ENCODE measurements at regions not wholly inside any gene's neighbourhood (a gene's known extent, or its start where the extent isn't known, plus 50 kb on each side); places are given as distances from the start of the nearest gene placed in this dataset.
A peak's percentile ranks its signal among the peaks of the same experiment; 100 is the strongest.

DNA sequence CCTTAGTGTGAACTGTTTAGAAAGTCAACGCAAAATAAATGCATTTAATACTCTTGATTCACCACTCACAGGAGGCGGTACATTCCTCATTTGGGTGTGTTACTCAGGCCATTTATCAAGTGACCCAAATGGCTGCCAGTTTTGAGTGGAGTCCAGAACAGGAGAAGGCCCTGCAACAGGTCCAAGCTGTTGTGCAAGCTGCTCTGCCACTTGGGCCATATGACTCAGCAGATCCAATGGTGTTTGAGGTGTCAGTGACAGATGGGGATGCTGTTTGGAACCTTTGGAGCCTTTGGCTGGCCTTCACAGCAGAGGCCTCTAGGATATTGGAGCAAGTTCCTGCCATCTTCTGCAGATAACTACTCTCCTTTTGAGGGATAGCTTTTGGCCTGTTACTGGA lies 609.2 kb downstream of the KCNT2 start:
- DNase-seq, result no peak

DNA sequence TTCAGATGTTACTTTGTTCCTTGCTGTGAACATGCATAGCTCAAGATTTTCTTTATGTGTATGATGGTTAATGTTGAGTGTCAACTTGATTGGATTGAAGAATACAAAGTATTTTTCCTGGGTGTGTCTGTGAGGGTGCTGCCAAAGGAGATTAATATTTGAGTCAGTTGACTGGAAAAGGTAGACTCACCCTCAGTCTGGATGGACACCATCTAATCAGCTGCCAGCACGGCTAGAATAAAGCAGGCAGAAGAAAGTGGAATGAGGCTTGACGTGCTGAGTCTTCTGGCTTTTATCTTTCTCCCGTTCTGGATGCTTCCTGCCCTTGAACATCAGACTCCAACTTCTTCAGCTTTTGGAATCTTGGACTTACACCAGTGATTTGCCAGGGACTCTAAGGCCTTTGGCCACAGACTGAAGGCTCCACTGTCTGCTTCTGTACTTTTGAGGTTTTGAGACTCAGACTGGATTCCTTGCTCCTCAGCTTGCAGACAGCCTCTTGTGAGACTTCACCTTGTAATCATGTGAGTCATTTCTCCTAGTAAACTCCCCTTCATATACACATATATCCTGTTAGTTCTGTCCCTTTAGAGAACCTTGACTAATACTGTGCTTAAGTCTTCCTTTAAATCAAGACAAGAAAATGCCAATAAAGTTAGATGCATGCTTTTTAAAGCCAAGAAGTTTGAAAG lies 626.6 kb downstream of the KCNT2 start:
- DNase-seq, result no peak

DNA sequence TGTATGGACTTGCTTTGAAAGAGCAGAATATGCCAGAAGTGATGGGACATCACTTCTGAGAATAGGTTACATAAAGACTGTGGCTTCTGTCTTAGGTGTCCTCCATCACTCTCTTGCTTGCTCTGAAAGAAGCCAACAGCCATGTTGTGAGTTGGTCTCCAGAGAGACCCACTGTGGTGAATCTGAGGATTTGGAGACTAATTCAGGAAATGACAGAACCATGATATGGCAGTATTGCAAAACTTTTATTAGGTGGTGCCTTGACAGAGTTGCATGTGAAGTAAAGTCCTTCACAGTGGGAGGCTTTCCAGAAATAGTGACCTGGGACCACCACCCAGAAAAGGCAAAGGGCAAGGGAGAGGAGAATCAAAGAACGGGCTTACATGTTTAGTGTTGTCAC lies 628.6 kb downstream of the KCNT2 start:
- no peak for DNase-seq

DNA sequence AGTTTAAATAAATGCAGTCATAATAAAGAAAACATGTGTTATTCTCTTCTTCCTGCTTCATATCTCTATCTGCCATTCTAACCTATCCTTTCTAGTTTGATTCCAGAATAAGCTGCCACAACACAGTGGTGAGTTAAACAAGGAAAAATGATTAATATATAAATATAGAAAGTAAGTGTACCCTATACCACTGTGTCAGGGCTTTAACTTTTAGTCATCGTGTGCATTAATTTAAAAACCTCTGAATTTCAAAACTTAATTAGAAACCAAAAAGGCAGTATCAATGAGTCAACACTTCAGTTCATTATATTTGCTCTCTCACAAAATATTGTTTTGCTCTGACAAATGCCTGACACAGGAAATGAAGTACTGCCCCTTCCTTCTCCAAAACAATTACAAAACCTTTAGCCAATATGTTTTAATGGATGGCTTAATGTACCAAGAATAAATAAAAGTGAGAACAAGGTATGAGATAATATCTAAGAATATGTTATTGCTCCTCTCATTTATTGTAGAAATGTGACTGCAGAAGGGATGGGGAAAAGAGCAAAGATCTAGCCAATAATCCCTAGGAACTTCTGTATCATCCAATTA lies 634.8 kb downstream of the KCNT2 start:
- no peak for DNase-seq

DNA sequence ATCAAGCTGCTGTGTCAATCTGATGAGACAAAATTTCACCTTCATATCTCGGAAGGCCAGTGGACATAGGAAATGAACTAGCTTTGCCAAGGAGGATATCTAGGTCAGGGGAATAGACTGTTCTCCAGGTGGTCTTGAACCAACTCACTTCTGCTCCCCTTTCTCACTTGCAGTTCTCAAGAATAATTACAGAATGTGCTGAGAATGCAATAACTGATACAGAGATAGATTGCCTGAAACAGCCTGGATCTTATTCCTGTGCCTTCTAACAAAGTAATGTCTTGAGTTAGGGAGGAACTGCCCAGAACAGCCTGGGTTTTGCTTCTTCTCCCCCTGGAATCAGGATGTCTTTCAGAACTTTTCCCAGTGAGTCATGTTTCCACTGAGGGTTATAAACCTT lies 636.7 kb downstream of the KCNT2 start:
- no peak for DNase-seq

DNA sequence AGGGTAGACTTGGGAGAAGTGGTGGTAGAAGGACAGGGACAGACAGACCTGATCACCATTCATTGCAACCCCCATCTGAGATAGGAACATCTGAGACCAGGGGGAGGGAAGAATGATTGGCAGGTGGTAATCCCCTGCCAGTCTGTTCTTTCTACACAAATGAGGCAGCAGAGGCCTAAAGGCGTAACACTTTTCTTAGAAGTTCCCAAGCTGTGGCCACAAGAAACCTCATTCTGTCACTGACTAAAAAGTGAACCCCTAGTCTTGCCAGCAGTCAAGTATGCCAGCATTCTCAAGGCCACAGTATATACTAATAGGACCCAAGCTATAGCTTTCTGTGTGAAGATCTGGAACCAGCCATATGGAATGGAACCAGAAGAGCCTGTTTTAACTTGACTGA lies 638.0 kb downstream of the KCNT2 start:
- DNase-seq, result no peak

DNA sequence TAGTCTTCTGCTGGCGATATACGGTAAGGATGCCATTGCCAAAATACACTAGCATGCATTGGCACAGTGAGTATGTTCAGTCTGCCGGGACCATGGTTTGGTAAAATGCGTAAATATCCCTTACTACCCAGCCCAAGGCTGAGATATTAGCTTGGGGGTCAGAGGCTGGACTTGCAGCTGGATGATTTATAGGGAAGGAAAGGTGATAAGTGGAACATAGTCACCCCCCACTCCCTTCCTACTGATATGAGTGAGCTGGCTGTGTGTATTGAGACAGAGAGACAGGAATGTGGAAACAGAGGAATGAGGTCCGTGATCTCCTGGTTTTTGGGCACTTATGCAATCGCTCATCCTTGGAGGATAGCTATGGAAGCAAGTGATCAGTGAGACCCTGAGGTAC lies 642.8 kb downstream of the KCNT2 start:
- no peak for DNase-seq

DNA sequence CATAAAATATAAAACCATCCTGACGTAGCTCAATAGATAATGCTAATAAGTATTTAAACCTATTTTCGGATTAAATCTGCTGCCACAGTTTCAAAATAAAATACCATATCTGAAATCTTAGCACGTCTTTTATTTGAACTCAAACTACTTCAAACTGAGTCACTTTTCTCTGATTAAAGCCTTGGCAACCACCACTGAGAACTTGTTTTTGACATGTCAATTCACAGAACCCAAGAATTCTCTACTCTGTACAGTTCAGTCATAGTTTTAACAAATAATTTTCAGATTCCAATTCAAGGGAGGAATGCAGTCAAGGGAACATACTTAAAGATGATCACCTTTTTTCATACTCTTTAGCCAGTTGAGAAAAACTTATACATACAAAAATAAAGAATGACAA lies 643.2 kb downstream of the KCNT2 start:
- no peak for DNase-seq

DNA sequence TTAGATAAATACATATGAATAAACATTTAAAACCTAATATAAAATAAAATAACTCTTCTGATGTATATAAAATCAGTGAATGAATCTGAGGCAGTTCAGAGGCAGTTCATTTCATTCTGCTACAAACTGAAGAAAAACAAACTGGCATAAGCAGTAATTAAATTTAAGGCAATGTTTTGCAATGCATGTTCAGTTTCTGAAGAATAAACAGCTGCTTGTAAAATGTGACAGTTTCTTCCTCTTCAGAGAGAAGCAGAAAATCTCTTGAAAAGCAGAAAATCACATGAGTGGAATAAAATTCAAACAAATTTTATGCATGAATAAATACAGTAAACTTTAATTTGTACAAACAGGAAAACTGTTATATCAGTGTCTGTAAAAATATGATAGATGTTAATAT lies 643.7 kb downstream of the KCNT2 start:
- DNase-seq, result no peak

DNA sequence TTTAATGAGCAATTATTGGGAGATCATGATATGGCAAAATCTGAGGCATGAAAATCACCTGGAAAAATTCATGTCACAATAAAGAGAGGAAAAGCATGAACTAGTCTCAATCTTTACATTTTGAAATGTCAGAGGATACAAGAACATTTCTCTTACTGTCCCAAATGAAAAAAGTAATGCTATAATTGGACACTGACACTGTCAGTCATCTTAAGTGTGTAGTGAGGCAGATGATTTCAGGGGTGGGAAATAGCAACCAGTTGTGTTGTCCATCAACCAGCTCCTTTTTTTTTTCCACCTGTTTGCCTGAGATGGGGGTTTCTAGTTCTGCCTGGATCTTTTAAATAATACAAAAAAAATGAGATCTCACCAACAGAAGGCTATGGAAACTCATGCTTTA lies 646.2 kb downstream of the KCNT2 start:
- DNase-seq, result no peak

DNA sequence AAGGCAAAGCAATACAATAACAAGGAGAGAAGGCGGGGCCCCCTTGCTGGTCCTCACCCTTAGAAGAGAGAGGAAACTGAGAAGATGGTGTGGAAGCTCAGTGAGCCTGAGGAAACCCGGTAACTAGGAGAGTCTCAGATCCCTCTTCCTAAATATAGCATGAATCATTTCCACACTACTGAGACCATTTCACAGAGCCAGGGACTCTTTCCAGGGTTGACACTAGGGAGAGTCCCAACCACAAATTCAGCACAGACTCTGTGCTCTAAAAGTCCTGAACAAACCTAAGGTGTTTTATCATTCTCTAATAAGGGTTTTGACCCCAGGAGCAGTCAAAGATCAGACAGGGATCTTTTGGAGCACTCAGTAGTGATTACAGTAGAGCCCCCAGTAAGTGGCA lies 647.7 kb downstream of the KCNT2 start:
- no peak for DNase-seq

DNA sequence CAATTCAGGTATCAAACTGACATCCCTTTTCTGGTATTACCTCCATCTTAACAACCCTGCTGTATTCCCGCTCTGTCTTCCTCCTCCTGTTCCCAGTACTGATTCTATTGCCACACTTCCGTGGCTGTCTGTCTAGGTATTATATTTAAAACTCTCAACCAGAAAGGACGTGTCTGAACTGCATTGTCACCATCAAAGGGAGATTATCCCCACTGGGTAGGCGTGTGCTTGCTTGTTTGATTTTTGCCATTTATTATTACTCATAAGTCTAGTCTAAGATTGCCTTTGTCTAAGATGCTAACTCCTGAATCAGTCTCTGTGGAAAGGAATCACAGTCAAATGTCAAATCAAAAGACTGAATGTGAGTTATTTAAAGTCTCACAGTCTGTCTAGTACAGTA lies 650.1 kb downstream of the KCNT2 start:
- no peak for DNase-seq

DNA sequence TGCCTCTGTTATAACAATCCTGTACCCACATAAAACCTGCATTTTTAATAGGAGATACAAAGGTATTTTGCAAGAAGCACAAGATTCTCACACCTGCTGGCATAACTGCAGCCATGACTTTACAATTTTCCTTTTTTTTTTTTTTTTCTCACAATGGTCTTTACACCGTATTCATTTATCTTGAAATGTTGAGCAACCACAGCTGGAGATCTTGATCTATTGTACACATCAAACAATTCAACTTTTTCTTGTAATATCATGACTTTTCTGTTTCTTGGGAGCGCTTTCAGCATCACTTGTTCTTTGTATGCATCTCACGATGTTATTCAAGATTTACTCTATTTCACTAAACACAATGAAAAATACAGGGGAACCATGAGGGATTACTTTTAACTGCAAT lies 651.4 kb downstream of the KCNT2 start:
- DNase-seq, result no peak

DNA sequence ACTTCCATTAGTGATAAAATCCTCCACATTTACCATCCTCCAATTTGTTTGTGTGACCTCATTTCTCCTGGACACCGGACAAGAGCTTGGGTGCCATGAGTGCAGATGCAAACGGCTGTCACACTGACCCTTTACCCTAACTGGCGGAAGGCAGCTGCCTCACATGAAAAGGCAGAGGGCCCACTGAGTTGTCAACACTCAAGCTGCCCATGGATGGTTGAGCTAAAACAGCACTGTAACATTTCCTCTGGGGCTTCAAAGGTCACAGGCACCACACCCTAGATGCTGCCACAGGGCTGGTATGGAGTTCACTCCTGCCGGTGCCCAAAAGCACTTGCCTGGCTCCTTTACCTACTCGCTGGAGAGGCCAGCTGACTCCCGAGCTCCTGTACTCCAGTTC lies 653.4 kb downstream of the KCNT2 start:
- no peak for DNase-seq

DNA sequence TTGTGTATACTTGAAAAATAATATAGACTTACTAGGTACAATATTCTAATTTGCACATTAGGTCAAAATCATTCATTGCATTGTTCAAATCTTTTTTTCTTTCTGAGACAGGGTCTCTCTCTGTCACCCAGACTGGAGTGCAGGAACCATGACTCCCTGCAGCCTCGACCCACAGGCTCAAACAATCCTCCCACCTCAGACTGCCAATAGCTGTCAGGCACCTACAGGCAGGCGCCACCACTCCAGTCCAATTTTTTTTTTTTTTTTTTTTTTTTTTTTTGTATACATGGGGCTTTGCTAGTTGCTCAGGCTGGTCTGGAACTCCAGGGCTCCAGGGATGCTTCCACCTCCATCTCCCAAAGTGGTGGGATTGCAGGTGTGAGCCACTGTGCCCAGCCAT lies 656.9 kb downstream of the KCNT2 start:
- DNase-seq, result no peak

DNA sequence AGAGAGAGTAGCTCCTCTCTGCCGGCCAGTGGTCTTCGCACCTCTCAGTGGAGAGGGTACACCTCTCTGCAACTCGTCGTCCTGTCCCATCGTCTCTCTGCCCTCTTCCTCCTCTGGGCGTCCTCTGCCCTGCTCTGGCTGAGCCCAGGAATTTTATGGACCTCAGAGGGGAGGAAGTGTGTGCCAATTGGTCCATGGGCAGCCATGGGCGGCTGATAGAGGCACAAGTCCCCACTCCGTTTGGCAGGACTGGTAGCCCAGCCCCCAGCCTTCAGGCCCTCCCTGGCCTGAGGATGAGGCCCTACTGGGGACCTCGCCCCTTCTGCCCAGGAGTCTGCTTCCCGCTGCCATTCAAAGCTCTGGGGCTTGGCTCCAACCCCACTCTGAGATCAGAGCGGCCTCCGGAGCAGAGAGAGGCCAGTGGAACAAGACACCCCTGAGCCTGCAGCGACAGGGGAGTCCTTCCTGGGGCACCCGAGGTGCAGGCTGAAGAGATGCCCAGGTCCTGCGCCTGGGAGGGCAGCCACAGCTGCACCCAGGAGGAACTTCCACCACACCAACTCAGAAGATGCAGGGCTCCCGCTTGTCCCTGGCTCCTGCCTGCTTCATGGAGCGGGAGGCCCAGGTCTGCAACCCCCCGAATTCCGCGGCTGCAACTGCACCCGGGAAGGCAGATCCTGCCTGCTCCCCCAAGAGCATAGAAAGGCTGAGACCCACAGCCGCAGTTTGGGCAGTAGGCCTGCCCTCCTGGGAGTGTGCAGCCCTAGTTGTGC lies 659.9 kb downstream of the KCNT2 start:
- DNase-seq, result no peak

DNA sequence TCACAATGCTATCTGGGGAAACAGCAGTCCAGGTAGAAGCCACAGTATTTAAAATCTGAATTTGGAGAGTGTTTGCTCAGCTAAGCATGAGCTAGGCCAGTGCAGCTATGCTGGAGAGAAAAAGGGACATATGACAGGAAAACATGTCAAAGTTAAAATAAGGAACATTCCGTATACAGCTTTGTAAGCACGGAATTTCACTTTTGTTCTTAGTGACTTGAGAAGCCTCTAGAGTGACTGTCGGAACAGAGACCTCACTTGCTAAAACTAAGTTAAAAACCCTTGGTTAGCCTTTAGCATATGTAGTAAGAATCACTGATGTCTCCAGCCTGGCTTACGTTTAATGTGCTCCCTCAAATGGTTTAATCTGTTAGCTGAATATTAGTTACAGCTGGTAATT lies 661.7 kb downstream of the KCNT2 start:
- DNase-seq, result no peak

DNA sequence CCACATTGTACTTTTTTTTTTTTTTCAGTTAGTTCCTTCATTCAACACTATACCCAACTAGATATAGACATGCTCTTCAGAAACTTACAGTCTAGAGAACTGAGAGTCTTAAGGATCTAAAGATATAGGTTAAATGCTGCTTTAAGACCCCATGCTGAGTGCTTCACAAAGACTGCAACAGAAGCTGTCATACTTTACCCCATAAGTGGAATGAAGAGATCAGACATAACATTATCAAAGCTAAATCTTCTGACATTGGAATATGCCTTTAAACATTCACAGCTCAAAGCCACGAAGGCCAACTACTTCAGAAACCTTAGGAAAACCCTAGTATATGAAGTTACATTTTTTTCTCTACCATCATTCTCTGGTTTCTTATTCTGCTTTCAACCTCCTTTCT lies 666.4 kb downstream of the KCNT2 start:
- no peak for DNase-seq

DNA sequence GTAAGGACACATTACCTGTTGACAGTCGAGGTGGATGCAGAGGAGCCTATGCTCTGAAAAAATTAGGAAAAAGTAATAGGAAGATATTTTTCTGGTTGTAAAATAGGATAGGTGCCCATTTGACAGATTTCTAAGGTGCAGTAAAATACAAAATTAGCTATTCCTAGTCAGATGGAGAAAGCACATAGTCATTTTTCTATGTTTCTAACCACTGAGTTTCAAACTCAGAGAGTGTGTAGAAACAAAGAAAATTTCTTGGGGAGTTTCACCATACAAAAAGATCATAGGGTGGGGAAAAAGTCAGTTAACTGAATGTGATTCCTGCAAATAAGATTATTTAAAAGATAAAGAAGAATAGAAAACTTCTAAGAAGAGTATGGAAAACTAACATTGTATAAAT lies 666.9 kb downstream of the KCNT2 start:
- DNase-seq, result no peak

DNA sequence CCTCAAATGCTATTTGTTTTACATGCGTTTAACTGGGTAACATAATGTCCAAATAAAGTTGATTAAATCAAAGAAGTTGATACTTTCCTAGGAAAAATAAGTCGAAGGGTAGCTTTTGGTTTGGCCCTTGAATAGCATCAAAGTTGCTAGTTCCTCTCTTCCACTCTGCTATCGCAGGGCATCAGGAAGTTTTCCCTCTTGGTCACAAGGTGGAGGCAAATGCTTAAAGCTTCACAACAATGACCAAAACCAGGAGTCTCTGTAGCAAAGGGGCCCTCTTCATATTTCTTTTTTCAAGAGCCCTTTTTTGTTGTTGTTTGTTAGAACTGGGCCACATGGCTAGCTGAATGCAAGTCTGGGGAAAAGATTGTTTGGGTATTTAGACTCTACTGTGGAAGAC lies 668.4 kb downstream of the KCNT2 start:
- no peak for DNase-seq

DNA sequence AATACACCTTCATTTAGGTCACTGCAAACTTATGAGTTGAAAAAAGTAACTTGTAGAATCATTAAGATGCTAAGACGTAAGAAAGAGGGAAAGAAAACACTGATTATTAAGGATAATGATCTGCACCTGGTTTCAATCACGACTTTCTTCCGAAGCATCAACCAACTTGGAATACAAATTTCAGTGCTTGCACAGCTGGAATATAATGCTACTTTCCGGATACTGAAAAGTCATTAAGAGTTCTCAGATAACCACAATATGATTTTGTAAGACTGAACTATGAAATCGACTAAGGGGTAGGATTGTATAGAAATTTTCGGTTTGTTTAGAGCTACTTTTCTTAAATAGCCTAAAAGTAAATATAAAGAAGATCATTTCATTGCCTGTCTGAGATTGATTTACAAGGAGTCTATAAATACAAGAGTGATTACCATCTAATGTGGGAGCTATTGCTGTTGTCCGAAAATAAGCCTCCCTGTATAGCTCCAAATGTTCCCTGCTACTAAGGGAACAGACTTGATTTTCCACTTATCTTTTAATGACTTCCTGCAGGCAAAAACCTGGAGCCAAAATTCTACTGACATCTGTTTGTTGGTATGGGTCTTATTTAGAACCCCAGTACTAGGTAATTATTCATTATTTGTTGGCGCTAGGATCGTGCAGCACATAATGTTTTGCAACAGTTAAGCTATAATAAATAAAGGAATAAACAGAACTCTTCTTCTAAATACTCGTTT lies 673.3 kb downstream of the KCNT2 start:
- DNase-seq, result no peak

DNA sequence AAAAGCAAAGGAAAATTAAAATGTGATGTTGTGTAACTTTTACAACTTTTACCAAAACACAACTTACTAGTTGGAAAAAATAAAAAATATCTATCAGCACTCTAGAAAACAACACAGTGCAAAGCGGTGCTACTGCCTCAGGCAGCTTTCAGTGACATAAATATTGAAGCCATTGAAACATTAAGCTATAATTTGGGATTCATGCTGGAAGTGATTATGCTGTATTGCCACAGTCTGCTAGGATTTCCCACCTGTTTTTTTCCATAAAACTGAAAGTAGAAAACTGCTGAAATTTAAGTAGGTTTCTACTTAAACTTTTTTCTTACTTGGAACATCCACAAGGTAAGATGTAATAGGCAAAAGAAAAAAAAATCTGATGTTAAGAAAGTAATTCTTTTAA lies 674.4 kb downstream of the KCNT2 start:
- no peak for DNase-seq

DNA sequence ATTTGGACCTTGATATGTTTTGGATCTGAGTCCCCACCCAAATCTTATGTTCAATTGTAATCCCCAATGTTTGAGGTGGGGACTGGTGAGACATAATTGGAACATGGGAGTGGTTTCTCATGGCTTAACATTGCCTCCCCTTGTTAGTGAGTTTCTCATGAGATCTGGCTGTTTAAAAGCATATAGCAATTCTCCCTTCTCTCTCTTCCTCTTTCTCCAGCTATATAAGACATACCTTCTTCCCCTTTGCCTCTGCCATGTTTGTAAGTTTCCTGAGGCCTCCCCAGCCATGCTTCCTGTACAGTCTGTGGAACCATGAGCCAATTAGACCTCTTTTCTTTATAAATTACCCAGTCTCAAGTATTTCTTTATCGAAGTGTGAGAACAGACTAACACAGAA lies 692.4 kb downstream of the KCNT2 start:
- peak; percentile 77 for DNase-seq

DNA sequence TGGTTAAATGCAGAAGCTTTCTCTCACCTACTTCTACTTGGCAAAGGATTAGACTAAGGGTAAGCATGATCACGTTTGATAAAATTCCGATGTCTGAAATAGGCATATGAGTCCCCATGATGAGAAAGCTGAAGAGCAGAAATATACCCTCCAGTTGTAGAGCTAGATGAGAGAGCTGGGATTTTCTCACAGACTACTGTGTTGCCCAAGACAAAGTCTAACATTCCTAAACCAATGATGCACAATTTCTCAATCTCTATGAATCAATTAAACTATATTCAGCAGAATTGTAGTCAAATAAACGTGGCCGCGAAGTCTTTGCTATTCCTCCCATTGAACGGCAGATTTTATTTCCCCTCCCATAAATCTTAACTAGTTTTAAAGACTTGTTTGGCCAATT lies 699.2 kb downstream of the KCNT2 start:
- DNase-seq, result no peak
